HFFc6 (cell line): ENCODE measurements at regions not wholly inside any gene's neighbourhood (a gene's known extent, or its start where the extent isn't known, plus 50 kb on each side); places are given as distances from the start of the nearest gene placed in this dataset.

ENCODE experiments used
- DNase-seq: peaks from one replicate; pipeline ENCODE4 v3.0.0-alpha.2; 2018
- H3K27ac Mint-ChIP-seq: 2 replicates; pipeline ENCODE4 v1.8.0; 2020; ENCODE audit warnings: mild to moderate bottlenecking, mixed read lengths
- H3K27me3 Mint-ChIP-seq: 2 replicates; pipeline ENCODE4 v1.8.0; 2021; ENCODE audit warnings: mild to moderate bottlenecking, moderate library complexity, mixed read lengths; ENCODE audit not compliant: insufficient read depth
- H3K36me3 Mint-ChIP-seq: 2 replicates; pipeline ENCODE4 v1.8.0; 2021; ENCODE audit warnings: low read depth, mixed read lengths
- H3K4me1 Mint-ChIP-seq: 2 replicates; pipeline ENCODE4 v1.8.0; 2020; ENCODE audit warnings: low read depth, mixed read lengths
- H3K4me3 Mint-ChIP-seq: 2 replicates; pipeline ENCODE4 v1.8.0; 2020; ENCODE audit warnings: mild to moderate bottlenecking, moderate library complexity, mixed read lengths
- H3K9me3 Mint-ChIP-seq: 2 replicates; pipeline ENCODE4 v1.8.0; 2020; ENCODE audit warnings: mild to moderate bottlenecking, mixed read lengths
- CTCF ChIP-seq: fragments of 200-600 bp; sonication (generic); IDR thresholded peaks from 2 replicates; pipeline ENCODE4 v1.5.0; 2021; ENCODE audit warnings: antibody characterized with exemption, mild to moderate bottlenecking

- no peaks in the 10 kb centered on the region for H3K4me1 Mint-ChIP-seq
- H3K36me3 Mint-ChIP-seq: no peaks in the 10 kb centered on the region
- TF ChIP-seq CTCF: no peak
- DNase-seq: no peak
- H3K27me3 Mint-ChIP-seq: no peaks in the 10 kb centered on the region; the same call in 1 of the 2 replicates
- no peak overlapping the region for H3K27ac Mint-ChIP-seq
- no peak overlapping the region for H3K4me3 Mint-ChIP-seq
- peaks cover 68% of the 10 kb centered on the region for H3K9me3 Mint-ChIP-seq
Observed at GRCh38 chr13:22055259-22055658, 384.4 kb downstream of the FGF9 start.

GRCh38 chr13:22060187-22060586 is 389.3 kb downstream of the FGF9 start:
- no peak overlapping the region for H3K27ac Mint-ChIP-seq

GRCh38 chr13:22061371-22061805 is 390.5 kb downstream of the FGF9 start:
- no peak for TF ChIP-seq CTCF
- no peak overlapping the region for H3K27ac Mint-ChIP-seq
- H3K27me3 Mint-ChIP-seq: peaks cover 1% of the 10 kb centered on the region; the same call in 1 of the 2 replicates
- peaks cover 49% of the 10 kb centered on the region for H3K9me3 Mint-ChIP-seq
- H3K4me3 Mint-ChIP-seq: no peak overlapping the region
- DNase-seq: no peak
- H3K36me3 Mint-ChIP-seq: peaks cover 5% of the 10 kb centered on the region; the same call in 1 of the 2 replicates
- no peaks in the 10 kb centered on the region for H3K4me1 Mint-ChIP-seq

More at GRCh38 chr13:22060187-22060586, 389.3 kb downstream of the FGF9 start:
- H3K4me3 Mint-ChIP-seq: no peak overlapping the region
- DNase-seq: no peak
- H3K9me3 Mint-ChIP-seq: peaks cover 56% of the 10 kb centered on the region
- peaks cover 5% of the 10 kb centered on the region; the same call in 1 of the 2 replicates for H3K36me3 Mint-ChIP-seq
- TF ChIP-seq CTCF: no peak
- H3K4me1 Mint-ChIP-seq: no peaks in the 10 kb centered on the region
- H3K27me3 Mint-ChIP-seq: no peaks in the 10 kb centered on the region; the same call in 1 of the 2 replicates

- no peak for TF ChIP-seq CTCF
- H3K27ac Mint-ChIP-seq: no peak overlapping the region
- H3K27me3 Mint-ChIP-seq: peaks cover 1% of the 10 kb centered on the region; the same call in 1 of the 2 replicates
- no peak overlapping the region for H3K4me3 Mint-ChIP-seq
- no peaks in the 10 kb centered on the region for H3K4me1 Mint-ChIP-seq
- no peak for DNase-seq
- H3K36me3 Mint-ChIP-seq: peaks cover 5% of the 10 kb centered on the region; the same call in 1 of the 2 replicates
- H3K9me3 Mint-ChIP-seq: peaks cover 46% of the 10 kb centered on the region
Observed at GRCh38 chr13:22061806-22062391, 391.0 kb downstream of the FGF9 start.

GRCh38 chr13:22062478-22063205 is 391.8 kb downstream of the FGF9 start:
- H3K27ac Mint-ChIP-seq: no peak overlapping the region
- no peaks in the 10 kb centered on the region for H3K4me1 Mint-ChIP-seq
- DNase-seq: no peak
- peaks cover 1% of the 10 kb centered on the region; the same call in 1 of the 2 replicates for H3K27me3 Mint-ChIP-seq
- H3K4me3 Mint-ChIP-seq: no peak overlapping the region
- TF ChIP-seq CTCF: no peak
- H3K9me3 Mint-ChIP-seq: peaks cover 50% of the 10 kb centered on the region
- H3K36me3 Mint-ChIP-seq: peaks cover 5% of the 10 kb centered on the region; the same call in 1 of the 2 replicates
